ENCODE measurements at regions not wholly inside any gene's neighbourhood (a gene's known extent, or its start where the extent isn't known, plus 50 kb on each side); places are given as distances from the start of the nearest gene placed in this dataset.
"Not testable (repeated sequence)": the region's sequence is repeated elsewhere in the genome, so short reads cannot be mapped to it uniquely, and the experiment has no call there.

DNA sequence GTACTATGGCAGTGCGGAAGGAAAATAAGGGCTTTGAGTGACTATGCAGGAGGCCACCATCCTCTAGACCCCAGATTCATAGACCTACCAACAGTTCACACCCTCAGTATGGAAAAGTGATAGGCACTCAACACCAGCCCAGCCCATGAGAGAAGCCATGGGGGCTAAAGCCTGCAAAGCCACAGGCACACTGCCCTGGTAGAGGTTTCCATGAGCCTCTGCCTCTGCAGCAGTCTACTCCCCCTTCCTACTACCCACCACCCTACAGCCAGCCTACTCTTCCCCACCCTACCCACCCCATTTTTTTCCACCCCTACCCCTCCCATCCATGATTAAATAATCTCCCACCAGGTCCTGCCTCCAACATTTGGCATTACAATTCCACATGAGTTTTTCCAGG, 241.9 kb downstream of the CWH43 start:
- not testable (repeated sequence) for DNase-seq (ENCODE audit: low read depth)

DNA sequence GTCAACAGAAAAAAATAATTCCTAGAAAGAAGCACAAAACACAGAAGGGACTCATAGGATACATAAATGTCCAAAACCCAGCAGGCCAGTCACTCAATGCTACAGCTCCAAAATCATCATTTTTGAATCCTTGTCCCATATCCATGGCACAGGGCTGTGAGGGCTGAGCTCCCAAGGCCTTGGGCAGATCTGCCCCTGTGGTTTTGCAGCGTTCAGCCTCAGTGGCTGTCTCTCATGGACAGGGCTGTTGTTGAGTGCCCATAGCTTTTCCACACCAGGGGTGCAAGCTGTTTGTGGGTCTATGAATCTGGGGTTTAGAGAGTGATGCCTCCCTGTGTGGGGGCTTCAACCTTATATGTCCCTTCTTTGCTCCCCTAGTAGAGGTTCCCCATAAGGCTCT, 243.2 kb downstream of the CWH43 start:
- DNase-seq (ENCODE audit: low read depth), result not testable (repeated sequence)

DNA sequence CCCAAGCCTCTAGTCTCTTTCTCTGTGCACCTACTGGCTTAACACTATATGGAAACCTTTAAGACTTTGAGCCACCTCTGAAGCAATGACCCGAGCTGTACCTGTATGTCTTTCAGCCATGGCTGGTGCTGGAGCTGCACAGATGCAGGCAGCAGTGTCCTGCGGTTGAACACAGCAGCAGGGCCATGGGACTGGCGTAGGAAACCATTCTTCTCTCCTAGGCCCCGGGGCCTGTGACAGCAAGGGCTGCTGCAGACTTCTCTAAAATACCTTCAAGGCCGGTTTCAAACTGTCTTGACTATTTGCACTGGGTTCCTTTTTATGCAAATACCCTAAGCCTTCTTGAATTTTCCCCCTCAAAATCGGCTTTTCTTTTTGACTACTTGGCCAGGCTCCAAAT, 243.6 kb downstream of the CWH43 start:
- not testable (repeated sequence) for DNase-seq (ENCODE audit: low read depth)

DNA sequence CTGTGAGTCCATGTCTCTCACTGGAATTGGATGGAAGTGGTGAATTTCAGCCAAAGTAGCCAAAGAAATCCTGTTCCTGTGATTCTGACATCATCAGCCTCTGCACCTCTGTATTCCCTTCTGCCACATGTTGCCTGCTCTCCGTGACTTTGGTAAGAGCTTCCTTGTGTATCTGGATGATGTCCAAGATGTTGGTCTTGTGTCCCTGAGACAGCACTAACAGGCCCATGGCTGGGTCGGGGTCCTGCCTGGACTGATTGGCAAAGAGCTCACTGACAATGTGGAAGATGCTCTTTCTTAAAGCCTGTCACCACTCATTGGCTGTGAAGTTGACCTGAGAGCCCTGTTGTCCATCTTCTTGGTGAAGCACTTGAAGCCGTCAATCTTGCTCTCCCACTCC, 247.3 kb downstream of the CWH43 start:
- not testable (repeated sequence) for DNase-seq (ENCODE audit: low read depth)

DNA sequence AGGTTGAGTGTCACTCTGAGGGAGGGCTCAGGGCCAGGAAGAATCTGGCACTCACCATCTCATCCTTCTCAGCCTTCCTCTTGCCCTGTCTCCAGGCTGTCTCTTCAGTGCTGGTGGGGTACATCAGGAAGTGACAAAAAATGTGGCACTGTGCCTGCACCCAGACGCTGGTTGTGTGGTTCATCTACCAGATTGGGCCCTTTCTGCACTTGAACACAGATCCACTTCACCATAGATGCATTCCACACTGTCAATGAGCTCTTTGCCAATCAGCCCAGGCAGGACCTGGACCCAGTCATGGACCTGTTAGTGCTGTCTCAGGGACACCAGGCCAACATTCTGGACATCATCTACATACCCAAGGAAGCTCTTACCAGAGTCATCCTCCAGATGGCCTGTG, 247.7 kb downstream of the CWH43 start:
- DNase-seq (ENCODE audit: low read depth), result not testable (repeated sequence)

DNA sequence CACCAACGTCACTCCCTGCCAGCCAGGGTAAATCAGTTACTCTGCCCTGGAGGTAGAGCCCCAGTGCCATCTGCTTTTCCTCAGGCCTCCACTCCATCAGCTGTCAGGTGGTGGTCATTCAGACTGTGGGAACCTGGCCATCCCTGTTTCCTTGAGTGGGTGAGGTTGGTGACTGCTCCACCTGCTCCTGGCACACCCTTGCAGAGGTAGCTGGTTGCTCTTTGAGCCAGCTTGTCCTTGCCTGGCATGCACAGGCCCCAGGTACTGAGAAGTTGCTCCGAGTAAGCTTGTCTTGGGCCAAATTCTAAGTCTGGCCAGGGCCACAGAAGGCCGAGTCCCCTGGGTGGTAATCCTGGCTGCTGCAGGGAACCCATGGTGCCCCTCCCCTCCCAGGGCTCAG, 248.3 kb downstream of the CWH43 start:
- not testable (repeated sequence) for DNase-seq (ENCODE audit: low read depth)

DNA sequence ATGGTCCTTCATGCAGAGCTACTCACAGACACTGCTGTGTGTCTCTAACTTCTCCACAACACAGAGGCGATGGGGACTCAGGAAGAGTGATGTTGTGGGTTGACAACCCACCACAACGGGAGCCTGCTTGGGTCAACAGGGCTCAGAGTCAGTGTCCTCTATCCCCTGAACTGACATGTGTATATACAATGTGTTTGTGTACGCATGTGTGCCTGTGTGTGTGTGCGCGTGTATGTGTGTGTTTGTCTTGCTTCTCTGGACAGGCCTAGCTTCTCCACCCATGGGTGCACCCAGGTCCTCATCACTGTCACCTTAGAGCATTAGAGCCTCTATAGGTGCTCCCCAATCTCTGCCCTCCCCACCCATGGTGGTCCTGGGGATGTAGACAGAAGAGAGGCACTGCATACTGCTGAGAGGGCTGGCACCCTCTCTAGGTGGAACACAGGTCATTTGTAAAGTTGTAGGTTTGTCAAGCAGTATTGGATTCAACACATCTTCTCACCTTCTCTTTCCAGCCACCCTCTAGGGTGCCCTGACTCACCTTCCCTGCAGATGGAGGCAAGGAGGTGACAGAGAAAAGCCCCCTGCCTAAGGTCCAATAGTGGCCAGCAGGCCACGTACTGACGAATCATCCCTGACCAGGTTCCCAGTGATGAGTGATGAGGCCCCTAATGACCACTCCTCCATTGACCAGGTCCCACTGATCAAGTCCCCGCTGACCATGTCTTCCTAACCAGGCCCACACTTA, 249.5 kb downstream of the CWH43 start:
- DNase-seq (ENCODE audit: low read depth), result not testable (repeated sequence)

DNA sequence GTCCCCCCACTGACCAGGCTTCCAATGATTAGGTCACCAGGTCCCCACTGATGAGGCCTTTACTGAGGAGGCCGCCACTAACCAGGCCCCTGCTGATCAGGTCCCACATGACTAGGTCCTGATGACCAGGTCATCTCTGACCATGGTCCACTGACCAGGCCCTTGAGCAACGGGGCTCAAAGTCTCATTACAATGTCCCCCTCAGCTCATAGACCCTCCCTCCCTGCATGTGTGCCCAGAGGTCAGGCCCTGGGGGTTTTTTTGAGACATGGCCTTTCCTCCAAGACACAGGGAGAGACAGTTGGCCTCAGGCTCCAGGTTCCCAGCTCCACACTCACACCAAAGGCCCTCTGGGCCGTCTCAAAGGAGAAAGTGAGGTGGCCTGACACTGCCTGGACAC, 250.4 kb downstream of the CWH43 start:
- not testable (repeated sequence) for DNase-seq (ENCODE audit: low read depth)

DNA sequence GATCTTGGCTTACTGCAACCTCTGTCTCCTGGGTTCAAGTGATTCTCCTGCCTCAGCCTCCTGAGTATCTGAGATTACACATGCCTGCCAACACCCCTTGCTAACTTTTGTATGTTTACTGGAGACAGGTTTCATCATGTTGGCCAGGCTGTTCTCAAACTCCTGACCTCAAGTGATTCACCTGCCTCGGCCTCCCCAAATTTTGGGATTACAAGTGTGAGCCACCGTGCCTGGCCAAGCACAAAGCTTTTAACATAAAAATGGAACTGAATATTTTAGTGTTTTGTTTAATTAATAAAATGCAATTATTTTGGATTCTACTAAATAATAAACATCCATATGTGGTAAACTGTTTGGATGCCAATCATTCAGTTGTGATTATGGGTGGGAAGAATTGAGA, 255.2 kb downstream of the CWH43 start:
- not testable (repeated sequence) for DNase-seq (ENCODE audit: low read depth)

DNA sequence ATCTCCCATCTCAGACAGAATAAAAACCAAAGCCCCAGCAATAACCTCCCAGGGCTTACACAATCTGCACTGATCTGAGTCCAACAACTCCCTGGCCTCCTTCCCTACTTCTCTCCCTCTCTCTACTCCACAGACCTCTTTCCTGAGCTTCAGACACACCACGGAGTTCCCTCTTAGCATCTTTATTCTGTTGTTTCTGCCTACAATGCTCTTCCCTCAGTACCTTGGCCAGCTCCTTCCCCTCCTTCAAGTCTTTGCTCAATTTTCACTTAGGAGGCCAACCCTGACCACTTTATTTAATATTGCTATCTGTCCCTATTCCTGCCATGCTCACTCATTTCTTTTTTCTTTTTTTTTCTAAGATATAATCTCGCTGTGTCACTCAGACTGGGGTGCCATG, 276.7 kb downstream of the CWH43 start:
- DNase-seq (ENCODE audit: low read depth), result not testable (repeated sequence)

DNA sequence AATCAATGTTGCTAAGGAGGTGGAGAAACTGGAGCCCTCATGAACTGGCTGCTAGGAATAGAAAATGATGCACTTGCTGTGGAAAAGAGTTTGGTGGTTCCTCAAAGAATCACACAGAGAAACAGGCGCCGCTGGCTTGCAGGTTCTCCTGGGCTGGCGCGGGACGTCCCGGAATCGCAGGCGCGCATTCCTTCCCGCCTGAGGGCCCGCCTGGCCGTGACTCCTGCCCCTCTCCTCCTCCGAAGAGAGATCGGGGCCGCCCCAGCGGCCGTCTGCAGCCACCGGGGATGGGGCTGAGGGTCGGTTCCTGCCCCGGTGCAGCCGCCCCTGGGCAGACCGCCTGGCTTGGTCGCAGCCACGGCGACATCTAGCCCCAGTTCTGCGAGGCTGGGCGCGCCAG, 284.4 kb downstream of the CWH43 start:
- not testable (repeated sequence) for DNase-seq (ENCODE audit: low read depth)

DNA sequence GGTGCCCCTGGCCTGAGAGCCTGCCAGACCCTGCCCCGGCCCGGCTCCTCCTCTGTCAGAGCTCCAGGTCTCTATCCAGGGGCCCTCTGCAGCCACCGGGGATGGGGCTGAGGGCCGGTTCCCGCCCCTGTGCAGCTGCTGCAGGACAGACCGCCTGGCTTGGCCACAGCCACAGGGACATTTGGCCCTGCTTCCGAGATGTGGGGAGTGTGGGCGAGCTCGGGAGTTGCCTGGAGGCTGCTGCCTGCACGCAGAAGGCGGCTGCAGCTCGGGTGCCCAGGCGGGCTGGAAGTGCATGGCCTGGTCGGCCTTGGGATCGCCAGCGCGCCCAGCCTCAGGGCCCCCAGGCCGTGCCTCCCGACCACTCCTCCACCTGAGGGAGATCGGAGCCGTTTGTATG, 284.8 kb downstream of the CWH43 start:
- DNase-seq (ENCODE audit: low read depth), result not testable (repeated sequence)

DNA sequence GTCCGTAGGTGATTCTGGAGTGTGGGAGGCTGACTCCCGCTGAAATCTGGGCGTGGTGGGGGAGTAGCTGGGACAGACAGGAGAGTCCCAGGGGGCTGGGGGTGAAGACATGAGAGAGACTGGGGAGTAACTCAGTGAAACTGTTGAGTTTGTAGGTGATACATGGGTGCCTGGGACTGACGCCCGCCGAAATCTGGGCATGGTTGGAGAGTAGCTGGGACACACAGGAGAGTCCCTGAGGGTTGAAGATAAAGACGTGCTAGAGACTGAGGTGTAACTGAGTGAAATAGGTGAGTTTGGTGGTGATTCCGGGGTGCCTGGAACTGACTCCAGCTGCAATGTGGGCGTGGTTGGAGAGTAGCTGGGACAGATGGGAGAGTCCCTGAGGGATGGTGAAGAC, 299.8 kb downstream of the CWH43 start:
- DNase-seq (ENCODE audit: low read depth), result not testable (repeated sequence)

DNA sequence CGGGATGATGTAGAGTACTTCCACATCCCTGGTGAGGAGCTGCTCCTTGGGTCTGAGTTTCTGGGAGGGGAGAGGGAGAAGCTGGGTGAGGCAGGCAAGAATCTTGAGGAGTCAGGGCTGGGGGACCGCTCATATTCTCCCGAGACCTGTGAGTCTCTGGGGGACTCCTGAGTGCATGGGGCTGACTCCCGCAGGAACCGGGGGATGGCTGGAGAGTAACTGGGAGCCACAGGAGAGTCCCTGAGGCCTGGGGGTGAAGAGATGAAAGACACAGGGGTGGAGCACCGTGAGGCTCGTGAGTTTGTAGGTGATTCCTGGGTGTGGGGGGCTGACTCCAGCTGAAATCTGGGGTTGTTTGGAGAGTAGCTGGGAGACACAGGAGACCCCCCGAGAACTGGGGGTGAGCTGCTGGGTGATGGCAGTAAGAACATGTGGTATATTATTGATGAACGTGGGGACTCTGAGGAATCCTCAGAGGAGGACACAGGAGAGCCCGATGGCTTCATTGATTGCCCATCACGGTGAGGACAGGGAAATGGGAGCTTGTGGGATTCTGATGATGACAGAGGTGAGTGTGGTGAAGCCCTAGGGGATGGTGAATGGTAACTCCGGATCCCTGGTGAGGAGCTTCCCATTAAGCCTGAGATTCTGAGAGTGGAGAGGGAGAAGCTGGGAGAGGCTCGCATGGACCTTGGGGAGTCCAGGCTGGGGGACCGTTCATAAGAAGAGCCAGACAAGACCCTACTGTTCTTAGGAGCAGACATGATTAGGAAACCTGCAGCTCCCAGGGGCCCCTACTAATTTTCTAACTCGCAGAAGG, 301.1 kb downstream of the CWH43 start:
- DNase-seq (ENCODE audit: low read depth), result not testable (repeated sequence)

DNA sequence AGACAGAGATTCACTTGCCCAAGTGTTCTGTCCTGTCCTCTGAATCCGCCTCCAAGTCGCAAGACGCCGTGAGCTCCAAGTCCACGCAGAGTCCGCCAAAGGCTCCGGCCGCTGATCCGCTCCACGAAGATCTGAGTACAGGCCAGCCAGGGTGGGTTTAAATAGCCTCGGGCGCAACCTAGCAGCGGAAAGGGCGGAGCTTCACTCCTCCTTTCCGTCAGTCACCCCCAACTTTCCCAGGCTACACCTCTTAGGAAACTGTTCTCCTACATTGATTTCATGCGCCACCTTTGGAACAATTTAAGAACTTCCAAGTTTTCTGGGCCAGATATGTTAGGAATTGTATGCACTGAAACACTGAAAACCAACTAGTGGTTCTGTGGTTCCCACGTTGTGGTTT, 301.8 kb downstream of the CWH43 start:
- DNase-seq (ENCODE audit: low read depth), result not testable (repeated sequence)

DNA sequence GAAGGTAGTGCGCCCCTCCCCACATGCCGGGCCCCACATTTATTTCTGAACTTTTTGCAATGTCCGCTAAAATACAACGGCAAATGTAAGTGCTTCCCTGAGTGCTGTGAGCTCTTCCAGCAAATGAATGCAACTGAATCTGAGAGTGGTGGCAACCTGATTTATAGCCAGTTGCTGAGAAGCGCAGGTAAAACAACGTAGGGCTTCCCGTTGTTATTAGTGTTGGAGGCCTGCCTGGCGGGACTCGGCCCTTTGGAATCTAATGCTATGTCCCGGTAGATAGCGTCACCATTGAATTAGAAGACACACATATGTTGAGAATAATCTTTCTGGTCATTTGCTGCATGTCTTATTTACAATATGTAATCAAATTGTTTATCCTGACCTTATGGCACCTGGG, 302.7 kb downstream of the CWH43 start:
- DNase-seq (ENCODE audit: low read depth), result not testable (repeated sequence)

DNA sequence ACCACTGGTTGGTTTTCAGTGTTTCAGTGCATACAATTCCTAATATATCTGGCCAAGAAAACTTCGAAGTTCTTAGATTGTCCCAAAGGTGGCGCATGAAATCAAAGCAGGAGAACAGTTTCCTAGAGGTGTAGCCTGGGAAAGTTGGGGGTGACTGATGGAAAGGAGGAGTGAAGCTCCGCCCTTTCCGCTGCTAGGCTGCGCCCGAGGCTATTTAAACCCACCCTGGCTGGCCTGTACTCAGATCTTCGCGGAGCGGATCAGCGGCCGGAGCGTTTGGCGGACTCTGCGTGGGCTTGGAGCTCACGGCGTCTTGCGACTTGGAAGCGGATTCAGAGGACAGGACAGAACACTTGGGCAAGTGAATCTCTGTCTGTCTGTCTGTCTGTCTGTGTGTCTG, 328.7 kb downstream of the CWH43 start:
- not testable (repeated sequence) for DNase-seq (ENCODE audit: low read depth)

DNA sequence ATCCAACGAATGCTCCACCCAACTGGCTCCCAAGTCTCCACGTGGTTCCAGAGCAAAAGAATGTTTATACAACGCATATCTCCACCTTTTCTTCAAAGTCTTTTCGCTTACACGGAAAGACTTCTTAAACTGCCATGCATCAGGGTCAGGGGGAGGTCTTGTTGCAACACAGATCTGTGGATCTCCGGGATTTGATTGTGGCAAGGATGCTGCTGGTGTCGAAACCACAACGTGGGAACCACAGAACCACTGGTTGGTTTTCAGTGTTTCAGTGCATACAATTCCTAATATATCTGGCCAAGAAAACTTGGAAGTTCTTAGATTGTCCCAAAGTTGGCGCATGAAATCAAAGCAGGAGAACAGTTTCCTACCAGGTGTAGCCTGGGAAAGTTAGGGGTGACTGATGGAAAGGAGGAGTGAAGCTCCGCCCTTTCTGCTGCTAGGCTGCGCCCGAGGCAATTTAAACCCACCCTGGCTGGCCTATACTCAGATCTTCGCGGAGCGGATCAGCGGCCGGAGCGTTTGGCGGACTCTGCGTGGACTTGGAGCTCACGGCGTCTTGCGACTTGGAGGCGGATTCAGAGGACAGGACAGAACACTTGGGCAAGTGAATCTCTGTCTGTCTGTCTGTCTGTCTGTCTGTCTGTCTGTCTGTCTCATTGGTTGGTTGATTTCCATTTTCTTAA, 334.8 kb downstream of the CWH43 start:
- DNase-seq (ENCODE audit: low read depth), result not testable (repeated sequence)

DNA sequence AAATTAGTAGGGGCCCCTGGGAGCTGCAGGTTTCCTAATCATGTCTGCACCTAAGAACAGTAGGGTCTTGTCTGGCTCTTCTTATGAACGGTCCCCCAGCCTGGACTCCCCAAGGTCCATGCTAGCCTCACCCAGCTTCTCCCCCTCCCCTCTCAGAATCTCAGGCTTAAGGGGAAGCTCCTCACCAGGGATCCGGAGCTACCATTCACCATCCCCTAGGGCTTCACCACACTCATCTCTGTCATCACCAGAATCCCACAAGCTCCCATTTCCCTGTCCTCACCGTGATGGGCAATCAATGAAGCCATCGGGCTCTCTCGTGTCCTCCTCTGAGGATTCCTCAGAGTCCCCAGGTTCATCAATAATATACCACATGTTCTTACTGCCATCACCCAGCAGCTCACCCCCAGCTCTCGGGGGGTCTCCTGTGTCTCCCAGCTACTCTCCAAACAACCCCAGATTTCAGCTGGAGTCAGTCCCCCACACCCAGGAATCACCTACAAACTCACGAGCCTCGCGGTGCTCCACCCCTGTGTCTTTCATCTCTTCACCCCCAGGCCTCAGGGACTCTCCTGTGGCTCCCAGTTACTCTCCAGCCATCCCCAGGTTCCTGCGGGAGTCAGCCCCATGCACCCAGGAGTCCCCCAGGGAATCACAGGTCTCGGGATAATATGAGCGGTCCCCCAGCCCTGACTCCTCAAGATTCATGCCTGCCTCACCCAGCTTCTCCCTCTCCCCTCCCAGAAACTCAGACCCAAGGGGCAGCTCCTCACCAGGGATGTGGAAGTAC, 335.6 kb downstream of the CWH43 start:
- not testable (repeated sequence) for DNase-seq (ENCODE audit: low read depth)

DNA sequence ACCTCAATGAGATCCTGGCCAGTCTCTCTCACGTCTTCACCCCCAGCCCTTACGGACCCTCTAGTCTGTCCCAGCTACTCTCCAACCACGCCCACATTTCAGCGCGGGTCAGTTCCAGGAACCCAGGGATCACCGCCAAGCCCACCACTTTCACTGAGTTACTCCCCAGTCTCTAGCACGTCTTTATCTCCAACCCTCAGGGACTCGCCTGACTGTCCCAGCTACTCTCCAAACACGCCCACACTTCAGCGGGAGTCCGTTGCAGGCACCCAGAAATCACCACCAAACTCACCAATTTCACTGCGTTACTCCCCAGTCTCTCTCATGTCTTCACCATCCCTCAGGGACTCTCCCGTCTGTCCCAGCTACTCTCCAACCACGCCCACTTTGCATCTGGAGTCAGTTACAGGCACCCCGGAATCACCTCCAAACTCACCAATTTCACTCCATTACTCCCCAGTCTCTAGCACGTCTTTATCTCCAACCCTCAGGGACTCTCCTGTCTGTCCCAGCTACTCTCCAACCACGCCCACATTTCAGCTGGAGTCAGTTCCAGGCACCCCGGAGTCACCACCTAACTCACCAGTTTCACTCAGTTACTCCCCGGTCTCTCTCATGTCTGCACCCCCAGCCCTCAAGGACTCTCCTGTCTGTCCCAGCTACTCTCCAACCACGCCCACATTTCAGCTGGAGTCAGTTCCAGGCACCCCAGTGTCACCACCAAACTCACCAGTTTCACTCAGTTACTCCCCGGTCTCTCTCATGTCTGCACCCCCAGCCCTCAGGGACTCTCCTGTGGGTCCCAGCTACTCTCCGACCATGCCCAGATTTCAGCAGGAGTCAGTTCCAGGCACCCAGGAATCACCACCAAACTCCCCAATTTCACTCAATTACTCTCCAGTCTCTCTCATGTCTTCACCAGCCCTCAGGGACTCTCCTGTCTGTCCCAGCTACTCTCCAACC, 336.8 kb downstream of the CWH43 start:
- not testable (repeated sequence) for DNase-seq (ENCODE audit: low read depth)

DNA sequence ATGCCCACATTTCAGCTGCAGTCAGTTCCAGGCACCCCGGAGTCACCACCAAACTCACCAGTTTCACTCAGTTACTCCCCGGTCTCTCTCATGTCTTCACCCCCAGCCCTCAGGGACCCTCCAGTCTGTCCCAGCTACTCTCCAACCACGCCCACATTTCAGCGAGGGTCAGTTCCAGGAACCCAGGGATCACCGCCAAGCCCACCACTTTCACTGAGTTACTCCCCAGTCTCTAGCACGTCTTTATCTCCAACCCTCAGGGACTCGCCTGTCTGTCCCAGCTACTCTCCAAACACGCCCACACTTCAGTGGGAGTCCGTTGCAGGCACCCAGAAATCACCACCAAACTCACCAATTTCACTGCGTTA, 337.5 kb downstream of the CWH43 start:
- DNase-seq (ENCODE audit: low read depth), result not testable (repeated sequence)

Data from CMK (cell line).